ENCODE measurements at regions not wholly inside any gene's neighbourhood (a gene's known extent, or its start where the extent isn't known, plus 50 kb on each side); places are given as distances from the start of the nearest gene placed in this dataset.
A peak's percentile ranks its signal among the peaks of the same experiment; 100 is the strongest.

GRCh38 chr9:86586144-86586494, 231.9 kb upstream of the TUT7 start (continued):
- TF ChIP-seq, protein P1, sequence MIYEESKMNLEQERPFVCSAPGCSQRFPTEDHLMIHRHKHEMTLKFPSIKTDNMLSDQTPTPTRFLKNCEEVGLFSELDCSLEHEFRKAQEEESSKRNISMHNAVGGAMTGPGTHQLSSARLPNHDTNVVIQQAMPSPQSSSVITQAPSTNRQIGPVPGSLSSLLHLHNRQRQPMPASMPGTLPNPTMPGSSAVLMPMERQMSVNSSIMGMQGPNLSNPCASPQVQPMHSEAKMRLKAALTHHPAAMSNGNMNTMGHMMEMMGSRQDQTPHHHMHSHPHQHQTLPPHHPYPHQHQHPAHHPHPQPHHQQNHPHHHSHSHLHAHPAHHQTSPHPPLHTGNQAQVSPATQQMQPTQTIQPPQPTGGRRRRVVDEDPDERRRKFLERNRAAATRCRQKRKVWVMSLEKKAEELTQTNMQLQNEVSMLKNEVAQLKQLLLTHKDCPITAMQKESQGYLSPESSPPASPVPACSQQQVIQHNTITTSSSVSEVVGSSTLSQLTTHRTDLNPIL (CRISPR knock-in tag; IDR thresholded peaks at IDR 0.05; ENCODE audit: low read depth) = no peak

DNA sequence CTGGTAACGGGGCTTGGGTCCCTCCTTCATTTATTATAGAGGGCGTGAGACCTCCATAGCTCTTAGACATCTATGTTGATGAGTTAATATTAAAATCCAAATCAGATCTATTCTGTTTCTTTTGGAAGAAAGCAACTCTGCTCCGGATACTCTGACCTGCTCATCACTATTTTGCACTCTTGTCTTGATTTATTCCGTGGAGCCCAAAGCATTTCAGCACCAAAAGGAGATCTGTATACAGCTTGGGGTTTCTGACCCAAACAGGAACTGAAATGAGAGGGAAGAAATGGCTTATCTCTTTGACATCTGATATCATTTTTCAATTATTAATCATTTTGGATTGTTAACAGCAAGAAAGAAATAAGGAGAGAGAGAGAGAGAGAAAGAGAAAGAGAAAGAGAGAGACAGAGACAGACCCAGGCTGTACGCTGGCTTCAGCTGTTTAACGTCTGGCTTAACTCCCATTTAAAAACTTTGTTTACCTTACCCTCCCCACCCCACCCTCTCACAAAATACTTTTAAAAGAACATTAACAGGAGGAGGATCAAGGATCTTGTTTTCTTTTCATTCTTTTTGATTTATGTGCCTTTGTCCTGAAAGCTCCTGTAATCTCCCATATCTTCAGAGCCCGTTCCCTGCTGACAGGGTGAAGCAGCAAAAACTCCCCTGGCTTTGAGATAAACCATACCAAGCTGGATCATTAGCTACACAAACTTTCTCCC, 231.4 kb upstream of the TUT7 start:
- TF ChIP-seq OSR1 (CRISPR knock-in tag; IDR thresholded peaks at IDR 0.05) (no peak), ISL1 (CRISPR knock-in tag; IDR thresholded peaks at IDR 0.05) (peak; percentile 36; the same call in 1 of the 2 replicates)
- ATAC-seq = peak; percentile 88

DNA sequence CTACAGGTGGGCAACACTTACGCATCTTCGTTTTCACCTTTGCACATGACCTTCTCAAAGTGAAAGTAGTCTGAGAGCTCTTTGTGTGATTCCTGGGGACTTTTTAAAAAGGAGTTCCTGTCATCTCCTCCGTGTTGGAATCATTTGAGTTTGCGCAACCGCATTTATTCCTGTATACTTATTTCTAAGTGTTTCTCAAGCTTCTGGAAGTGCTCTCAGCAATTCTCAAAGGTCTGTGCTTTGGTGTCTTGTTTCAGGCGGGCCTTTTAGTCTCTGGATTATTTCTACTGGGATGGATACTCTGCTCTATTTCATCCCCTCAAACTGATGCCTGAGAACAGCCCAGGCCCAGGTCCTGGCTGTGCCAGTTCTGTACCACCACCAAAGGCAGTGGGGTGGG, 226.5 kb upstream of the TUT7 start:
- ATAC-seq = no peak
- TF ChIP-seq GLIS3 (CRISPR knock-in tag; IDR thresholded peaks at IDR 0.05) (no peak), PPARA (CRISPR knock-in tag; IDR thresholded peaks at IDR 0.05; ENCODE audit: borderline replicate concordance) (no peak), RARB (CRISPR knock-in tag; IDR thresholded peaks at IDR 0.05) (no peak), ISL1 (CRISPR knock-in tag; IDR thresholded peaks at IDR 0.05) (no peak), ZFP3 (CRISPR knock-in tag; IDR thresholded peaks at IDR 0.05) (no peak), TOX (CRISPR knock-in tag; IDR thresholded peaks at IDR 0.05; ENCODE audit: borderline replicate concordance) (no peak), ZFP30 (CRISPR knock-in tag; IDR thresholded peaks at IDR 0.05) (no peak), ESRRG (CRISPR knock-in tag; IDR thresholded peaks at IDR 0.05) (no peak), OSR1 (CRISPR knock-in tag; IDR thresholded peaks at IDR 0.05) (no peak)
- TF ChIP-seq, protein P1 (CRISPR knock-in tag; IDR thresholded peaks at IDR 0.05; ENCODE audit: low read depth) = no peak
- TF ChIP-seq, protein P2, sequence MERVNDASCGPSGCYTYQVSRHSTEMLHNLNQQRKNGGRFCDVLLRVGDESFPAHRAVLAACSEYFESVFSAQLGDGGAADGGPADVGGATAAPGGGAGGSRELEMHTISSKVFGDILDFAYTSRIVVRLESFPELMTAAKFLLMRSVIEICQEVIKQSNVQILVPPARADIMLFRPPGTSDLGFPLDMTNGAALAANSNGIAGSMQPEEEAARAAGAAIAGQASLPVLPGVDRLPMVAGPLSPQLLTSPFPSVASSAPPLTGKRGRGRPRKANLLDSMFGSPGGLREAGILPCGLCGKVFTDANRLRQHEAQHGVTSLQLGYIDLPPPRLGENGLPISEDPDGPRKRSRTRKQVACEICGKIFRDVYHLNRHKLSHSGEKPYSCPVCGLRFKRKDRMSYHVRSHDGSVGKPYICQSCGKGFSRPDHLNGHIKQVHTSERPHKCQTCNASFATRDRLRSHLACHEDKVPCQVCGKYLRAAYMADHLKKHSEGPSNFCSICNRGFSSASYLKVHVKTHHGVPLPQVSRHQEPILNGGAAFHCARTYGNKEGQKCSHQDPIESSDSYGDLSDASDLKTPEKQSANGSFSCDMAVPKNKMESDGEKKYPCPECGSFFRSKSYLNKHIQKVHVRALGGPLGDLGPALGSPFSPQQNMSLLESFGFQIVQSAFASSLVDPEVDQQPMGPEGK (CRISPR knock-in tag; IDR thresholded peaks at IDR 0.05; ENCODE audit: borderline replicate concordance) = no peak
- TF ChIP-seq, protein P3, sequence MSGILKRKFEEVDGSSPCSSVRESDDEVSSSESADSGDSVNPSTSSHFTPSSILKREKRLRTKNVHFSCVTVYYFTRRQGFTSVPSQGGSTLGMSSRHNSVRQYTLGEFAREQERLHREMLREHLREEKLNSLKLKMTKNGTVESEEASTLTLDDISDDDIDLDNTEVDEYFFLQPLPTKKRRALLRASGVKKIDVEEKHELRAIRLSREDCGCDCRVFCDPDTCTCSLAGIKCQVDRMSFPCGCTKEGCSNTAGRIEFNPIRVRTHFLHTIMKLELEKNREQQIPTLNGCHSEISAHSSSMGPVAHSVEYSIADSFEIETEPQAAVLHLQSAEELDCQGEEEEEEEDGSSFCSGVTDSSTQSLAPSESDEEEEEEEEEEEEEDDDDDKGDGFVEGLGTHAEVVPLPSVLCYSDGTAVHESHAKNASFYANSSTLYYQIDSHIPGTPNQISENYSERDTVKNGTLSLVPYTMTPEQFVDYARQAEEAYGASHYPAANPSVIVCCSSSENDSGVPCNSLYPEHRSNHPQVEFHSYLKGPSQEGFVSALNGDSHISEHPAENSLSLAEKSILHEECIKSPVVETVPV (CRISPR knock-in tag; IDR thresholded peaks at IDR 0.05) = no peak
- TF ChIP-seq, protein P4, sequence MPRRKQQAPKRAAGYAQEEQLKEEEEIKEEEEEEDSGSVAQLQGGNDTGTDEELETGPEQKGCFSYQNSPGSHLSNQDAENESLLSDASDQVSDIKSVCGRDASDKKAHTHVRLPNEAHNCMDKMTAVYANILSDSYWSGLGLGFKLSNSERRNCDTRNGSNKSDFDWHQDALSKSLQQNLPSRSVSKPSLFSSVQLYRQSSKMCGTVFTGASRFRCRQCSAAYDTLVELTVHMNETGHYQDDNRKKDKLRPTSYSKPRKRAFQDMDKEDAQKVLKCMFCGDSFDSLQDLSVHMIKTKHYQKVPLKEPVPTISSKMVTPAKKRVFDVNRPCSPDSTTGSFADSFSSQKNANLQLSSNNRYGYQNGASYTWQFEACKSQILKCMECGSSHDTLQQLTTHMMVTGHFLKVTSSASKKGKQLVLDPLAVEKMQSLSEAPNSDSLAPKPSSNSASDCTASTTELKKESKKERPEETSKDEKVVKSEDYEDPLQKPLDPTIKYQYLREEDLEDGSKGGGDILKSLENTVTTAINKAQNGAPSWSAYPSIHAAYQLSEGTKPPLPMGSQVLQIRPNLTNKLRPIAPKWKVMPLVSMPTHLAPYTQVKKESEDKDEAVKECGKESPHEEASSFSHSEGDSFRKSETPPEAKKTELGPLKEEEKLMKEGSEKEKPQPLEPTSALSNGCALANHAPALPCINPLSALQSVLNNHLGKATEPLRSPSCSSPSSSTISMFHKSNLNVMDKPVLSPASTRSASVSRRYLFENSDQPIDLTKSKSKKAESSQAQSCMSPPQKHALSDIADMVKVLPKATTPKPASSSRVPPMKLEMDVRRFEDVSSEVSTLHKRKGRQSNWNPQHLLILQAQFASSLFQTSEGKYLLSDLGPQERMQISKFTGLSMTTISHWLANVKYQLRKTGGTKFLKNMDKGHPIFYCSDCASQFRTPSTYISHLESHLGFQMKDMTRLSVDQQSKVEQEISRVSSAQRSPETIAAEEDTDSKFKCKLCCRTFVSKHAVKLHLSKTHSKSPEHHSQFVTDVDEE (CRISPR knock-in tag; IDR thresholded peaks at IDR 0.05) = no peak

DNA sequence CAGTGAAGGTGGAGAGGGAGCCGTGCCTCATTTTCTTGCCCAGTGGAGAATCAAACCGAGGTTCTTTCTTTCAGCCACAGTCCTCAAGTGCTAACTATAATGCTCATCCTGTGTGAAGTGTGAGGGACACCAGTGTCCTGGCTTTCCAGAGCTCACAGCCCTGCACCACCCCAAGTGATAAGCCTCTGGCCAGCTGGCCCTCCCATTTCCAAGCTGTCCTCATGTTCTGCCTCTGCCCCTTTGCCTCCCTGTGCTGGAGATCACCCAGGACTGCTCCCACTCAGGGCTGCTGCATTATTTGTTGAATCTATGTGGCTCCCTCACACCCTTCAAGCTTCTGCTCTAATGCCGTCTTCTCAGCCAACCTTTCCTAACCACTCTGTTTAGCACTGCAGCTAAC, 224.5 kb upstream of the TUT7 start:
- TF ChIP-seq, protein P2 (CRISPR knock-in tag; IDR thresholded peaks at IDR 0.05; ENCODE audit: borderline replicate concordance) = no peak
- TF ChIP-seq TOX (CRISPR knock-in tag; IDR thresholded peaks at IDR 0.05; ENCODE audit: borderline replicate concordance) = no peak
- TF ChIP-seq, protein P5, sequence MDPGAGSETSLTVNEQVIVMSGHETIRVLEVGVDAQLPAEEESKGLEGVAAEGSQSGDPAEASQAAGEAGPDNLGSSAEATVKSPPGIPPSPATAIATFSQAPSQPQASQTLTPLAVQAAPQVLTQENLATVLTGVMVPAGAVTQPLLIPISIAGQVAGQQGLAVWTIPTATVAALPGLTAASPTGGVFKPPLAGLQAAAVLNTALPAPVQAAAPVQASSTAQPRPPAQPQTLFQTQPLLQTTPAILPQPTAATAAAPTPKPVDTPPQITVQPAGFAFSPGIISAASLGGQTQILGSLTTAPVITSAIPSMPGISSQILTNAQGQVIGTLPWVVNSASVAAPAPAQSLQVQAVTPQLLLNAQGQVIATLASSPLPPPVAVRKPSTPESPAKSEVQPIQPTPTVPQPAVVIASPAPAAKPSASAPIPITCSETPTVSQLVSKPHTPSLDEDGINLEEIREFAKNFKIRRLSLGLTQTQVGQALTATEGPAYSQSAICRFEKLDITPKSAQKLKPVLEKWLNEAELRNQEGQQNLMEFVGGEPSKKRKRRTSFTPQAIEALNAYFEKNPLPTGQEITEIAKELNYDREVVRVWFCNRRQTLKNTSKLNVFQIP (CRISPR knock-in tag; IDR thresholded peaks at IDR 0.05; ENCODE audit: borderline replicate concordance, low read depth) = no peak
- TF ChIP-seq, protein P1 (CRISPR knock-in tag; IDR thresholded peaks at IDR 0.05; ENCODE audit: low read depth) = no peak
- TF ChIP-seq ARNTL (CRISPR knock-in tag; IDR thresholded peaks at IDR 0.05; ENCODE audit: borderline replicate concordance, low read depth) = no peak
- TF ChIP-seq CSDC2 (CRISPR knock-in tag; IDR thresholded peaks at IDR 0.05) = no peak
- TF ChIP-seq, protein P4 (CRISPR knock-in tag; IDR thresholded peaks at IDR 0.05) = no peak
- TF ChIP-seq PPARA (CRISPR knock-in tag; IDR thresholded peaks at IDR 0.05; ENCODE audit: borderline replicate concordance) = no peak
- no peak for ATAC-seq
